T-helper 2 cell treated with Interferon-gamma antibody and Interleukin-4, amounts not matched to agents 5 μg/mL and 100 μg/mL, for 36 hours (primary cell): ENCODE measurements at regions not wholly inside any gene's neighbourhood (a gene's known extent, or its start where the extent isn't known, plus 50 kb on each side); places are given as distances from the start of the nearest gene placed in this dataset.
"Not testable (repeated sequence)": the region's sequence is repeated elsewhere in the genome, so short reads cannot be mapped to it uniquely, and the experiment has no call there.

Experiments used
- DNase-seq: peaks from one replicate; pipeline ENCODE4 v3.0.0; 2021; ENCODE audit warnings: low spot score
- H3K27ac Mint-ChIP-seq: one replicate; pipeline ENCODE4 v1.8.0; 2021; ENCODE audit warnings: mild to moderate bottlenecking, mixed read lengths
- H3K27me3 Mint-ChIP-seq: one replicate; pipeline ENCODE4 v1.8.0; 2021; ENCODE audit warnings: low read depth, mixed read lengths
- H3K36me3 Mint-ChIP-seq: one replicate; pipeline ENCODE4 v1.8.0; 2021; ENCODE audit warnings: low read depth, mixed read lengths
- H3K4me1 Mint-ChIP-seq: one replicate; pipeline ENCODE4 v1.8.0; 2021; ENCODE audit warnings: low read depth, mixed read lengths
- H3K4me3 Mint-ChIP-seq: one replicate; pipeline ENCODE4 v1.8.0; 2022; ENCODE audit warnings: mild to moderate bottlenecking, moderate library complexity, mixed read lengths
- H3K9me3 Mint-ChIP-seq: one replicate; pipeline ENCODE4 v1.8.0; 2021; ENCODE audit warnings: mixed read lengths

GRCh38 chr11:21659377-21659776 is 533.5 kb upstream of the ANO5 start:
- H3K9me3 Mint-ChIP-seq: peaks cover 39% of the 10 kb centered on the region
- H3K36me3 Mint-ChIP-seq, H3K4me3 Mint-ChIP-seq, H3K27me3 Mint-ChIP-seq, H3K27ac Mint-ChIP-seq, DNase-seq, H3K4me1 Mint-ChIP-seq: not testable (repeated sequence)

DNA sequence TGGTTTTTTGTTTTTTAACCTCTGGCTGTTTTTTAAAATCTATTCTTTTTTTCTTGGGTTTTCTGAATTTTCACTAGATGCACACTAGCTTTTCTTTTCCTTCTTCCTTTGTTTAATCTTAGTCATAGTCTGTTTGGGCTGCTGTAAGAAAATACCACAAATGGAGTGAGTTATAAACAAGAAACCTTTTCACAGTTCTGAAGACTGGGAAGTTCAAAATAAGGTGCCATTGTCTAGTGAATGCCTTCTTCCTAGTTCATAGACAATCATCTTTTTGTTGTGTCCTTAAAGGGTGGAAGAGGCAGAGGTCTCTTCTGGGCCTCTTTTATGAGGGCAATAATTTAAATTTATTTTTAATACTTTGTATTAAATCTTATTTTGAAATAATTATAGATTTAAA is 532.9 kb upstream of the ANO5 start:
- Mint-ChIP-seq H3K4me3 (no peak overlapping the region), H3K36me3 (no peaks in the 10 kb centered on the region), H3K27me3 (no peaks in the 10 kb centered on the region), H3K9me3 (peaks cover 44% of the 10 kb centered on the region), H3K4me1 (no peaks in the 10 kb centered on the region), H3K27ac (no peak overlapping the region)
- DNase-seq: no peak

- no peak for DNase-seq
- Mint-ChIP-seq H3K27ac (no peak overlapping the region), H3K4me1 (no peaks in the 10 kb centered on the region), H3K36me3 (no peaks in the 10 kb centered on the region), H3K27me3 (no peaks in the 10 kb centered on the region), H3K9me3 (peaks cover 18% of the 10 kb centered on the region), H3K4me3 (no peak overlapping the region)
Observed at GRCh38 chr11:21675049-21675616, 517.8 kb upstream of the ANO5 start.

GRCh38 chr11:21687643-21688042 is 505.2 kb upstream of the ANO5 start:
- no peaks in the 10 kb centered on the region for H3K4me1 Mint-ChIP-seq
- no peak overlapping the region for H3K4me3 Mint-ChIP-seq
- H3K27me3 Mint-ChIP-seq: no peaks in the 10 kb centered on the region
- no peaks in the 10 kb centered on the region for H3K36me3 Mint-ChIP-seq
- H3K9me3 Mint-ChIP-seq: peaks cover 21% of the 10 kb centered on the region
- no peak for DNase-seq
- H3K27ac Mint-ChIP-seq: no peak overlapping the region

DNA sequence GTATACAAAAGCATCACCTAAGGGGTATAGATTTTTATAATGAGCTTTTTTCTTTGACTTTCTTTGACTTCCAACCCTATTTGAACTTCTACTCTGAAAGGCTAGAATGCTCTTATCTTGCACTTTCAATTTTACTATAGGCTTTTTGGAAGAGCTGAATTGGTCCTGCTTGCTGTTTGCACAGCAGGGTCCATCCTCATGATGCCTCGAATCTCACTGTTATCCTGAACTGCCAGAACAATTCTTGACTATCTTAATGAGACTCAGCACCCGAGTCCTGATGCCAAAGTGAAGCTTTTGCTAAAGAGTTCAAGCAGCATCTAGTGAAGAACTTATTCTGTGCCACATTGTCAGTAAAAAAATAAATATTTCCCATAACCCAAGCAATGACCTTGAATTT is 488.3 kb upstream of the ANO5 start:
- Mint-ChIP-seq H3K27ac (no peak overlapping the region), H3K36me3 (no peaks in the 10 kb centered on the region), H3K27me3 (no peaks in the 10 kb centered on the region), H3K4me3 (no peak overlapping the region), H3K4me1 (no peaks in the 10 kb centered on the region), H3K9me3 (no peaks in the 10 kb centered on the region)
- no peak for DNase-seq

GRCh38 chr11:21707116-21707739 is 485.7 kb upstream of the ANO5 start:
- H3K36me3 Mint-ChIP-seq: no peaks in the 10 kb centered on the region

DNA sequence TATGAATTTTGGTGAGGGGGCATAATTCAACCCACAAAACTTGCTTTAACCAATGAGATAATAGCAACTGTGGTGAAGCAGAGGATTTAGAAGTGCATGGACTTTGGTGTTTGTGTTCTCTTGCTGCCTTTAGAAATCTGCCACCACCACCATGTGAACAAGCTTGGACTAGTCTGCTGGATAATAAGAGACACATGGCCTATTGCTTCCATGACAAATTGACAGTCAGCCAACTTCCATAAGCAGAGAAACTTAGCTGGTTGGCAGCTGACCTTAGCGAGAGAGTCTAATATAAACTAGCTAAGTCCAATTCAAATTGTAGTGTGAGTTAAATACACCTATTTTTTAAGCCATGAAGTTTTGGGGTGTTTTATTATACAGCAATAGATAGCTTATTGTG is 482.1 kb upstream of the ANO5 start:
- H3K36me3 Mint-ChIP-seq: no peaks in the 10 kb centered on the region
- H3K27me3 Mint-ChIP-seq: no peaks in the 10 kb centered on the region
- no peak overlapping the region for H3K27ac Mint-ChIP-seq
- no peak for DNase-seq
- peaks cover 26% of the 10 kb centered on the region for H3K9me3 Mint-ChIP-seq
- H3K4me3 Mint-ChIP-seq: no peak overlapping the region
- no peaks in the 10 kb centered on the region for H3K4me1 Mint-ChIP-seq

More at GRCh38 chr11:21707116-21707739, 485.7 kb upstream of the ANO5 start:
- Mint-ChIP-seq H3K4me3 (no peak overlapping the region), H3K27me3 (no peaks in the 10 kb centered on the region), H3K27ac (no peak overlapping the region), H3K9me3 (peaks cover 8% of the 10 kb centered on the region), H3K4me1 (no peaks in the 10 kb centered on the region)
- DNase-seq: no peak

DNA sequence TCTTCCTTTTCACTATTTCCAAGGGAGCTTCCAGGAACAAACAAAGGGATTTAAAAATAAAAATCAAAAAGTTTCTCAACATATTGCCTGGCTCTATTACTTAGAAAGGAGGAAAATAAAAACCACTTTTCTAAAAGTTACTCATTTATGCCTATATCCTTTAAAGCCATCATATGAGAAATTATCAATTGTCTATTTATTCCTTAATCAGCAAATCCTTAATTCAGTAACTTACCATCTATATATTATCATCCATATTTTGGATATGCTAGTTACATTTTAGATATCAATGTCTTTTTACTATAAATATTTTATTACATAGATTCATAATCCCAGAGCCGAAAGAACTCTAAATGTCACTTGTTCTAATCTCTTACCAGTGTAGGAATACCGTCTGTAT is 481.5 kb upstream of the ANO5 start:
- no peaks in the 10 kb centered on the region for H3K27me3 Mint-ChIP-seq
- H3K36me3 Mint-ChIP-seq: no peaks in the 10 kb centered on the region
- H3K4me3 Mint-ChIP-seq: no peak overlapping the region
- no peaks in the 10 kb centered on the region for H3K4me1 Mint-ChIP-seq
- no peak for DNase-seq
- no peak overlapping the region for H3K27ac Mint-ChIP-seq
- peaks cover 26% of the 10 kb centered on the region for H3K9me3 Mint-ChIP-seq

GRCh38 chr11:21723678-21724077 is 469.2 kb upstream of the ANO5 start:
- no peaks in the 10 kb centered on the region for H3K4me1 Mint-ChIP-seq
- H3K36me3 Mint-ChIP-seq: no peaks in the 10 kb centered on the region
- H3K4me3 Mint-ChIP-seq: no peak overlapping the region
- no peak overlapping the region for H3K27ac Mint-ChIP-seq
- DNase-seq: no peak
- no peaks in the 10 kb centered on the region for H3K27me3 Mint-ChIP-seq
- peaks cover 7% of the 10 kb centered on the region for H3K9me3 Mint-ChIP-seq

GRCh38 chr11:21727102-21727501 is 465.8 kb upstream of the ANO5 start:
- Mint-ChIP-seq H3K4me3 (no peak overlapping the region), H3K9me3 (peaks cover 8% of the 10 kb centered on the region), H3K27ac (no peak overlapping the region), H3K36me3 (no peaks in the 10 kb centered on the region), H3K4me1 (no peaks in the 10 kb centered on the region), H3K27me3 (no peaks in the 10 kb centered on the region)
- no peak for DNase-seq

DNA sequence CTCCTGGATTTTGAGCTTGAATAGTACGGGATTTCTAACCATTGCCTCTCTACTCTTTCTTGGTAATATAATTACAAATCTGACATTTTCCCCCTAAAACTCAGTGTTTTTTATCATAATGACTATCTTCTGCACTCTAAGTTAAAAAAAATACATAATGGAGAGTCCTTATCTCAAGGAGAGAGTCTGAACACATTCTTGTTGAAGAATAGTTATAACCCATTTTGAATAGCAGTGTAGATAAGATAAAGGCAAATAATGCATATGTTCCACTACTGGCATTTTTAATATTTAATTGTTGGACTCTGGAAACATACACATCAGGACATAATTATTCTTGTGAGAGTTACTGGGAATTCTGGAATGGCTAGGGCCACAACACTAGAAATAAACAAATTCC is 456.5 kb upstream of the ANO5 start:
- no peak for DNase-seq
- Mint-ChIP-seq H3K4me1 (no peaks in the 10 kb centered on the region), H3K27ac (no peak overlapping the region), H3K9me3 (peaks cover 24% of the 10 kb centered on the region), H3K36me3 (no peaks in the 10 kb centered on the region), H3K4me3 (no peak overlapping the region), H3K27me3 (no peaks in the 10 kb centered on the region)

- not testable (repeated sequence) for H3K4me1 Mint-ChIP-seq, DNase-seq, H3K27me3 Mint-ChIP-seq, H3K36me3 Mint-ChIP-seq
- H3K9me3 Mint-ChIP-seq: peaks cover 24% of the 10 kb centered on the region
- H3K4me3 Mint-ChIP-seq: peak overlapping the region; percentile 42
- peak overlapping the region; percentile 46 for H3K27ac Mint-ChIP-seq
Observed at GRCh38 chr11:21752475-21753243, 440.2 kb upstream of the ANO5 start.

- Mint-ChIP-seq H3K9me3 (peaks cover 24% of the 10 kb centered on the region), H3K4me3 (peak overlapping the region; percentile 1)
- H3K27me3 Mint-ChIP-seq, H3K27ac Mint-ChIP-seq, H3K36me3 Mint-ChIP-seq, DNase-seq, H3K4me1 Mint-ChIP-seq: not testable (repeated sequence)
Observed at GRCh38 chr11:21753244-21753767, 439.6 kb upstream of the ANO5 start.

DNA sequence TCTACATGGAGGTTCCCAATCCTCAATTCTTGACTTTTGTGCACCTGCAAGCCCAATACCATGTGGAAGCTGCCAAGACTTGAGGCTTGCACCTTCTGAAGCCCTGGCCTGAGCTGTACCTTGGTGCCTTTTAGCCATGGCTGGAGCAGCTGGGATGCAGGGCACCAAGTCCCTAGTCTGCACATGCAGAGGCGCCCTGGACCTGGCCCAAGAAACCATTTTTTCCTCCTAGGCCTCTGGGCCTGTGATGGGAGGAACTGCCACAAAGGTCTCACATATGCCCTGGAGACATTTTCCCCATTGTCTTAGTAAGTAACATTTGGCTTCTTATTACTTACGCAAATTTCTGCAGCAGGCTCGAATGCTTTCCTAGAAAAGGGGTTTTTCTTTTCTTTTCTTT is 431.9 kb upstream of the ANO5 start:
- DNase-seq: no peak
- Mint-ChIP-seq H3K36me3 (no peaks in the 10 kb centered on the region), H3K4me3 (no peak overlapping the region), H3K27ac (no peak overlapping the region), H3K9me3 (peaks cover 36% of the 10 kb centered on the region), H3K27me3 (no peaks in the 10 kb centered on the region), H3K4me1 (no peaks in the 10 kb centered on the region)
